OCI-LY3 (cell line): ENCODE measurements at regions not wholly inside any gene's neighbourhood (a gene's known extent, or its start where the extent isn't known, plus 50 kb on each side); places are given as distances from the start of the nearest gene placed in this dataset.

ENCODE experiments used
- H2AFZ ChIP-seq: fragments of 200-600, 300-600 bp; shearing (Covaris generic); 2 replicates; pipeline ENCODE4 v1.6.0; 2014; ENCODE audit warnings: antibody characterized with exemption, low read depth, low read length
- H3K27ac ChIP-seq: fragments of 200-600, 300-600 bp; sonication (generic); 2 replicates; pipeline ENCODE4 v1.5.1; 2014; ENCODE audit warnings: mild to moderate bottlenecking, low read length, moderate library complexity, mixed read lengths
- H3K27me3 ChIP-seq: fragments of 200-600, 300-600 bp; sonication (generic); 2 replicates; pipeline ENCODE4 v1.6.1; 2014; ENCODE audit warnings: low read depth, low read length, mixed read lengths
- H3K36me3 ChIP-seq: fragments of 200-600, 300-600 bp; sonication (generic); replicated peaks from 2 replicates; pipeline ENCODE3; 2014; ENCODE audit warnings: low read depth, low read length, mixed read lengths
- H3K4me1 ChIP-seq: fragments of 300-600, 200-600 bp; sonication (generic); 2 replicates; pipeline ENCODE4 v1.6.1; 2014; ENCODE audit warnings: low read length, mixed read lengths
- H3K4me2 ChIP-seq: fragments of 200-600, 300-600 bp; sonication (generic); 2 replicates; pipeline ENCODE4 v1.6.1; 2014; ENCODE audit warnings: low read length, mixed read lengths
- H3K4me3 ChIP-seq: fragments of 300-600, 200-600 bp; sonication (generic); 2 replicates; pipeline ENCODE4 v1.5.1; 2014; ENCODE audit warnings: antibody characterized with exemption, mild to moderate bottlenecking, low read length, moderate library complexity
- H3K79me2 ChIP-seq: fragments of 300-600, 200-600 bp; shearing (Covaris generic); 2 replicates; pipeline ENCODE4 v1.6.1; 2014; ENCODE audit warnings: mild to moderate bottlenecking, low read length, mixed read lengths
- H3K9ac ChIP-seq: fragments of 300-600, 200-600 bp; shearing (Covaris generic); 2 replicates; pipeline ENCODE4 v1.6.0; 2014; ENCODE audit warnings: mild to moderate bottlenecking, low read length, moderate library complexity
- H3K9me3 ChIP-seq: fragments of 200-600, 300-600 bp; shearing (Covaris generic); 2 replicates; pipeline ENCODE4 v1.6.1; 2014; ENCODE audit warnings: low read length, mixed read lengths; ENCODE audit not compliant: insufficient read depth
- H4K20me1 ChIP-seq: fragments of 200-600, 300-600 bp; sonication (generic); 2 replicates; pipeline ENCODE4 v1.6.1; 2016; ENCODE audit warnings: low read length, mixed read lengths; ENCODE audit not compliant: insufficient read depth
- CTCF ChIP-seq: fragments of 200-600, 300-600 bp; sonication (generic); IDR thresholded peaks from 2 replicates; pipeline ENCODE4 v1.5.1; 2014; ENCODE audit warnings: antibody characterized with exemption, low read length, low read depth
- EZH2phosphoT487 ChIP-seq: fragments of 200-600 bp; shearing (Covaris generic); IDR thresholded peaks from 2 replicates; pipeline ENCODE4 v1.6.1; 2018; ENCODE audit warnings: antibody characterized with exemption, mixed run types, low read depth

GRCh38 chr4:111120191-111120590, 497.3 kb upstream of the PITX2 start:
- no peaks in the 10 kb centered on the region for H3K27me3 ChIP-seq
- no peaks in the 10 kb centered on the region for H3K79me2 ChIP-seq
- no peak overlapping the region for H3K9ac ChIP-seq
- H3K4me3 ChIP-seq: no peak overlapping the region
- H2AFZ ChIP-seq: no peak overlapping the region
- no peak overlapping the region for H3K27ac ChIP-seq
- no peak overlapping the region for H3K4me2 ChIP-seq
- H3K9me3 ChIP-seq: no peaks in the 10 kb centered on the region
- H3K36me3 ChIP-seq: no peaks in the 10 kb centered on the region
- H4K20me1 ChIP-seq: no peaks in the 10 kb centered on the region
- no peaks in the 10 kb centered on the region for H3K4me1 ChIP-seq
- TF ChIP-seq EZH2phosphoT487 (no peak), CTCF (no peak)

GRCh38 chr4:111126340-111126739, 503.5 kb upstream of the PITX2 start:
- Histone ChIP-seq H3K4me2 (no peak overlapping the region), H3K79me2 (no peaks in the 10 kb centered on the region), H3K27me3 (no peaks in the 10 kb centered on the region), H3K4me3 (no peak overlapping the region), H3K9me3 (no peaks in the 10 kb centered on the region), H3K4me1 (no peaks in the 10 kb centered on the region), H2AFZ (no peak overlapping the region), H4K20me1 (no peaks in the 10 kb centered on the region), H3K27ac (no peak overlapping the region), H3K9ac (no peak overlapping the region), H3K36me3 (no peaks in the 10 kb centered on the region)
- no peak for TF ChIP-seq EZH2phosphoT487
- no peak for TF ChIP-seq CTCF

DNA sequence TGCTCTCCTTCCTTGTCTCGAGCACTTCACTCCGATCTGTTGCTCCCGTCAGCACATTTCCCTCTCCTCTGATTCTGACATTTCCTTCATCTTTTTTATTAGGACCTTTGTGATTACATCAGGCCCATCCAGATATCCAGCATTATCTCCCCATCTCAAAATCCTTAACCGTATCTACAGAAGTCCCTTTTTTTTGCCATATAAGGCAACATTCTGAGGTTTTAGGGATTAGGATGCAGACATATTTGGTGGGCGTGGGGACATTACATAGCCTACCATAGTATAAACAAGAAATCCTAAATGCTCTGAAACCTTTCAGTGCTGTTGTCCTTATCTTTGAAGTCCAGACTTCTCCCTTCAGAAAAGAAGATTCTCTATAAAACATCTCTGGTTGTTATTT, 505.0 kb upstream of the PITX2 start:
- H3K4me2 ChIP-seq: no peak overlapping the region
- H2AFZ ChIP-seq: no peak overlapping the region
- no peak overlapping the region for H3K27ac ChIP-seq
- H3K36me3 ChIP-seq: no peaks in the 10 kb centered on the region
- no peaks in the 10 kb centered on the region for H3K27me3 ChIP-seq
- H3K9ac ChIP-seq: no peak overlapping the region
- H3K79me2 ChIP-seq: no peaks in the 10 kb centered on the region
- H4K20me1 ChIP-seq: no peaks in the 10 kb centered on the region
- TF ChIP-seq EZH2phosphoT487: no peak
- TF ChIP-seq CTCF: no peak
- no peaks in the 10 kb centered on the region for H3K9me3 ChIP-seq
- H3K4me3 ChIP-seq: no peak overlapping the region
- H3K4me1 ChIP-seq: no peaks in the 10 kb centered on the region

DNA sequence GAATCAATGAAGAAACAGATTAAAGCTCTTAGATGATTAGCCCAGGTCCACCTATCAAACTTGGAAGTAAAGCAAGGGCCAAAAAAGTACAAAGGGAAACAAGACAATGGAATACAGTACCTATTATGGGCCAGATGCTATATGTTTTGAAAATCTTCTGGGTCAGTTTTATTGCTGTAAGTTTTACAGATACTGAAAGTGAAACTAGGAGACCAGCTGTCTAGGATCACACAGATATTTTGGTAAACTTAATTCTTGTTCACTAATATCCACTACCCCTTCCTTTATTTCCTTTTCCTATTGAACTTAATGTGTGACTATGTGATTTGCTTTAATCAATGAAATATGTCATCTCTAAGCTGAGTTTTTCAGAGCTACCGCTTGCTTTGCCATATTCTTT, 505.4 kb upstream of the PITX2 start:
- Histone ChIP-seq H3K79me2 (no peaks in the 10 kb centered on the region), H3K4me3 (no peak overlapping the region), H3K4me2 (no peak overlapping the region), H3K4me1 (no peaks in the 10 kb centered on the region), H3K9ac (no peak overlapping the region), H3K27ac (no peak overlapping the region), H3K36me3 (no peaks in the 10 kb centered on the region), H2AFZ (no peak overlapping the region), H3K27me3 (no peaks in the 10 kb centered on the region), H4K20me1 (no peaks in the 10 kb centered on the region), H3K9me3 (no peaks in the 10 kb centered on the region)
- no peak for TF ChIP-seq CTCF
- no peak for TF ChIP-seq EZH2phosphoT487
